Fibroblast of the conjunctiva (primary cell): ENCODE measurements at regions not wholly inside any gene's neighbourhood (a gene's known extent, or its start where the extent isn't known, plus 50 kb on each side); places are given as distances from the start of the nearest gene placed in this dataset.

Experiments used
- DNase-seq: peaks from one replicate; pipeline ENCODE4 v3.0.0-alpha.2; 2010; ENCODE audit warnings: low read depth

DNA sequence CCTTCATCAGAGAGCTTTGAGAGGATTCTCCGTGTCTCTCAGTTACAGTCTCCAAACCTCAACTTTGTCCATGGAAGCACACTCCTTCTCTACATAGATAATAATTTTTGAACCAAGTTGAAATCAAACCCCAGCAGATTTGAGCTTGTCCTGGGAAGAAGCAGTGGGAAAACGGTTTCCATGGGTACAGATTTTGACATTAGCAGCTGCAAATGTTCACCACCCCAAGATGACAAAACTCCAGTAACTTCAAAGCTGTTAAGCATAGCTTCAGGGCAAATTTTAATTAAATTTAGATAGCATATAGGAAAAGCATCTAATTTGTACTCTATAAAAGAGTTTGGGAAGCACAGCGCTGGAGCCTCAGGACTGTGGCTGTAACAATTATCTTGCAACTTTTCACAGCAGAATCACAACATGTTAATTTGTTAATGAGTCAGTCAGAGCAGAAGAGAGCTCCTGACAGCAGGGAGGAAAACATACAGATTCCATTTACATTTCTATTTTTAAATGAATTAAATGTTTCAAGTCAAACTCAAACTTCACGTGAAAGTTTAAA, 240.7 kb downstream of the BMP7 start:
- no peak for DNase-seq

DNA sequence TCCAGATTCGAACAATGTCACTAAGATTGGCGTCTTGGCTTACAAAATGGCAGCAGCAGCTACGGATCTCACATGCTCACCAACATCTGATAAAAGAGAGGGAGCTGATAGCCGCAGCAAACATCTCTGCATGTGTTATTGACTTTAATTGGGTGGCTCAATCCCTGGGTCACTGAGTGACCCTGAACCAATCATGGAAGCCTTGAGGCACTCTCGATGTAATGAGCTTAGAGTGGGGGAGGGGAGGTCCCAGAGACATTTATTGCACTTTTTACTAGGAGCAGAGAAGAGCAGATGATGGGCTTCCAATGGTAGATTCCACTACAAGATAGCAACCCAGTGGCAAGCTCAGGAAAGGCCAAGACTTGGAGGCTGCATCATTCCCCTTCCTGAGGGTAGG, 238.7 kb downstream of the BMP7 start:
- no peak for DNase-seq

- no peak for DNase-seq
Measured at GRCh38 chr20:57030611-57031600, 235.5 kb downstream of the BMP7 start.

- no peak for DNase-seq
Measured at GRCh38 chr20:57031867-57032355, 234.5 kb downstream of the BMP7 start.

DNA sequence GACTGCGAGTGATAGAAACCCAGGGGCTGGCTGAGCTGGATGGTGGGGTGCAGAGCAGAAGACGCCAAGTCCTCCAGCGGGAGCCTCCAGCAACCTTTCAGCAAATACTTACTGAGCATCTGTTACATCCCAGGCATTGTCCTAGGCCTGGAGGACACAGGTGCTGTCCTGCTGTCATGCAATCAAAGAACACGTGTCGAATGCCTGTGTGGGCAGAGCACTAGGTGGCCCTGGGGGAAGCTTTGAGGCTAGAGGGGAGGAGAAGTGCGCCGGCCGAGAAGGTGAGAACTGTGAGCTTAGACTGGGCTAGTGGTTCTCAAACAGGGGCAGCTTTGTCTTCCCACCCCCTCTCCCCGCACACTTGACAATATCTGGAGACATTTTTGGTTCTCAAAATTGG, 233.6 kb downstream of the BMP7 start:
- DNase-seq: no peak

GRCh38 chr20:57034001-57034400, 232.4 kb downstream of the BMP7 start:
- DNase-seq: no peak

DNA sequence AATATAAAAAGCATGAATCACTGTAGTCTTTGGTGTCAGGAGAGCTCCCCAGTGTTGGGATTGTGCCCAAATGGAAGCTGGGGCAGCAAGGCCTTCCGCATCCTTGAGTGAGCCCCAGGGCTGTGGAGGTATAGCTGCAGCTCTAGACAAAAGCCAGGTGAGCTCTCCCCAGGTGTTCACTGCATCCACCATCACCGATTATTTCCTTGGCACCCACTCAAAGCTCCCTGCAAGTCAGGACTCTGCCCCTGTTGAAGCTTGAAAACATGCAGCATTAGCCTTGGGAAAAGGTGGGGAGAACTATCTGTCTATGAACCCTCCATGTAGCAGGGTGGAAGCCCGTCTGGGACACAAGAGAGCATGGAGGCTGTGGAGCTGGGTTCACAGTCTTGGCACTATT, 228.8 kb downstream of the BMP7 start:
- no peak for DNase-seq

- DNase-seq: no peak
Measured at GRCh38 chr20:57038608-57039440, 227.6 kb downstream of the BMP7 start.

DNA sequence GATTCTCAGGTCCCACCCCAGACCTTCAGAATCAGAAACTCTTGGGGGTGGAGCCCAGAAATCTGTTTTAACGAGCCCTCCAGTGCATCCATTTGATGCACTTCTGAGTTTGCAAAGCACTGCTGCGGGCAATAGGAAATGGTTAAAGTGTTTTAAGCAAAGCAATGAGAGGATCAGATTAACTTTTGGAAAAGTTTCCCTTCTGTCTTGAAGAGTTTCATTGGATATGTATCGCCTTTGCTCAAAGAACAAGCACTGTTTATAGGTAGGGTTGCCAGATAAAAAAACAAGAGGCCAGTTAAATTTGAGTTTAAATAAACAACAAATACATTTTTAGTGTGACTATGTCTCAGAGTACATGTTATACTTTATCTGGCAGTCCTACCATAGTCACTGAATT, 226.0 kb downstream of the BMP7 start:
- no peak for DNase-seq

GRCh38 chr20:57040924-57041323, 225.5 kb downstream of the BMP7 start:
- DNase-seq: no peak

DNA sequence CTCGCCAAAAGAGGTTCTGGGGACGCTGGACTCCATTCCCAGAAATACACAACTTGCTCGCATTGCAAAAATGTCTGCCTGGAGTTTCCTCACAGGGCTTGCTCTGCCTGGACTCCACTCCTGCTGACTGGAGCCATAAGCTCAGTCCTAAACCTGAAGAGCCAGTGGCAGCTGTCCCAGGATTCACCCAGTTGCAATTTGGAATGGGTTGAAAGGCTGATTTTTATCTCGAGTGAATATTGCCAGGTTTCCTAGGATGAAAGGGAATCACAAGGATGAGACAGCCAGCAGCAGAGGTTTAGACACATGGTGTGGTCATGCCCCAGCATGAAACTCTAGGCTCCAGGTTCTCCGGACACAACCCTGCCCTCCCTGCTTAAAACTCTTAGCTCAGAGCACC, 223.3 kb downstream of the BMP7 start:
- DNase-seq: no peak

- DNase-seq: no peak
Measured at GRCh38 chr20:57043669-57044268, 222.7 kb downstream of the BMP7 start.

GRCh38 chr20:57047281-57048026, 219.0 kb downstream of the BMP7 start:
- no peak for DNase-seq

DNA sequence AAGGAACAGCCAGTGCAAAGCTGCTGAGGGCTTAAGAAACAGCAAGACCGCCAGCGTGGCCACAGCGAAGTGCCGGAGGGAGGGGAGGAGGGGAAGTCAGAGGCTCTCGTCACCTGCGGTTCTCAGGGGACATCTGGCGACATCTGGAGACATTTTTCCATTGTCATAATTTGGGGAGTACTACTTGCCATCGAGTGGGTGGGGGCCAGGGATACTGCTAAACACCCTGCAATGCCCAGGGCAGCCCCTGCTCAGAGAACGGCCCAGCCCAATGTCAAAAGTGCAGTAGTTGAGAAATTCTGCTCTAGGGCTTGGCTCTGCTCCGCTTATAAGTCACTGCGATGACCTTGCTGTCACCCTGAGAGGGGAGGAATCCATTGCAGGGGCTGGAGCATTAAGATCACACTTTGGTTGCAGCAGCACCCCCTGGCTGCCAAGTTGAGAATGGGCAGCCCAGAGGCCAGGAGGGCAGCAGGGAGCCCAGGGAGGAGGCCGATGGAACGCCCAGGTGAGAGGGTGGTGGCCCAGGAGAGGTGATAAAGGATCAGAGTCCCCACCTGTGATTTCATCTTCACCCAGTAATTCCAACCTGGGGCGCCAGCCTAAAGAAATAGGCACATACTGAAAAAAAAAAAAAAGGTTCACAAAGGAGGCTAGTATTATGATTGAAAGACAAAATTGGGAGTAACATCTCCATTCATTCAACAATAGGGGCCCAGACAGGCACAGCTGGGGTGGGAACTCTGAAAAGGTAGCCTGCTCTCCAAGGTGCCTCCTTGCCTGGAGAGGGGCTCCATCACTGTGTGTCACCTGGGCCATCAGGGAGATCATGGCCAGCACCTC, 218.2 kb downstream of the BMP7 start:
- DNase-seq: no peak

- no peak for DNase-seq
Measured at GRCh38 chr20:57049296-57049695, 217.1 kb downstream of the BMP7 start.

DNA sequence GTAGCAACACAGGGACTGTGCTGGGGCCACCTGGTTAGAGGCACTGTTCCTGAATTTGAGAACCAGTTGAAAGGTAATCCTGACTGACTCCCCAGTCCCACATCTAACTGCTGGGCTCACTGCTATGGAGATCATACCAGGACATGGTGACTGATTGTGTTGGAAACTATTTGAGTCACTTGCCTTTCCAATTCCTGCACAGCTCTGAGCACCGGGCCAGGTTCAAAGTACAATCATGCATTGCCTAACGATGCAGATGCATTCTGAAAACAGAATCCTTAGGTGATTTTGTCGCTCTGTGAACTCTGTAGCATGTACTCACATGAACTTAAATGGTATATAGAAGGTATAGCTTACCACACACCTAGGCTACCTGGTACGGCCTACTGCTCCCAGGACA, 215.3 kb downstream of the BMP7 start:
- DNase-seq: no peak

GRCh38 chr20:57053067-57053466, 213.4 kb downstream of the BMP7 start:
- no peak for DNase-seq

DNA sequence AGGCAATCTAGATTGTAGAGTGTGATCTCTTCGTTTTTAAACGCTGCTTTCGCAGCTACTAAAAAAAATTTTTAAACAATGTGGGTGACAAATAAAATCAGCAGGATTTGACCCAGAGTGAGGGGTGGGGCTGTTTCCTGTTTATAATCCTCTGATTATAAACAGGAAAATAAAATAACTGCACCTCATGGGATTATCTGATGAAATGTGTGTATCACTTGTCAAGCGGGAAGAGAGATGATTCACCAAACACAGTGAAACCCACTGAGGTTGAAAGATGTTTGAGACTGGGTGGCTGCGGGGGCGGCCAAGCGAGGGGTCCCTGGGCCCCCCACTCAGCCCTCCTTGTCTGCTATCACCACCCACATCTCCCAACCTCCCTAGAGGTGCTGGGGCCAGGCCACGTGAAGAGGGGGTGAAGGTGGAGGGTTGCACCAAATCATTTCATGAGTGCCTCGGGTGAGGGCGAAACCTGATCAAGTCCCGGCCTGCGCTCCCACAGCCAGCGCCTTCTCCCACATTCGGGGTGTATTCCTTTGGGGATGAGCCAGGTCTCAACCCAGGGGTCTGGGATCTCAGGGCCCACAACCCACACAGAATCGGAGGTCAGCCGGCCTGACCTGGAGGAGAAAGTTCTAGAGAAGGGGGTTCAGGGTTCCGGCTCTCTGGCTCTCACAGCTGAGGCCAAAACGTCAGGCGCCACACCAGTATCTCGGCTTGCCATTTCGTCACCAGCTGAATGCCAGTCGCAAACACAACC, 212.5 kb downstream of the BMP7 start:
- DNase-seq: no peak

DNA sequence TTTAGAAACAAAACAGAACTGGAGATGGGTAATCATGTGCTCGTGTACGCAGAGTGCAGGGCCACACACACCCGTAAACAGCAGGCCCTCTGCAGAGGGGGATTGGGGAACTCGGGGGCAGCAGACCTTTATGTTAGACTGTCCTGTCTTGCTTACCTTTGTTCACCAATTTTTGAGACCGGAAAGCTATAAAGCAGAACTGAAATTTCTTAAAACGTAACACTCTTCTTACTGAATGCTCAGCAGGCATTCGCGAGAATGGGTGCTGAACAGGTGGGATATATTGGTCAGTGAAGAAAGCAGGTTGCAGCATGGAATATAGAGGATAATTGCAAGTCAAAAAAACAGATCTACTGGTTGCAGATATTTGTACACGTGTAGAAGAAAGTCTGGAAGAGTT, 211.1 kb downstream of the BMP7 start:
- no peak for DNase-seq

GRCh38 chr20:57056651-57057050, 209.8 kb downstream of the BMP7 start:
- DNase-seq: no peak
